ENCODE measurements at regions not wholly inside any gene's neighbourhood (a gene's known extent, or its start where the extent isn't known, plus 50 kb on each side); places are given as distances from the start of the nearest gene placed in this dataset.

DNA sequence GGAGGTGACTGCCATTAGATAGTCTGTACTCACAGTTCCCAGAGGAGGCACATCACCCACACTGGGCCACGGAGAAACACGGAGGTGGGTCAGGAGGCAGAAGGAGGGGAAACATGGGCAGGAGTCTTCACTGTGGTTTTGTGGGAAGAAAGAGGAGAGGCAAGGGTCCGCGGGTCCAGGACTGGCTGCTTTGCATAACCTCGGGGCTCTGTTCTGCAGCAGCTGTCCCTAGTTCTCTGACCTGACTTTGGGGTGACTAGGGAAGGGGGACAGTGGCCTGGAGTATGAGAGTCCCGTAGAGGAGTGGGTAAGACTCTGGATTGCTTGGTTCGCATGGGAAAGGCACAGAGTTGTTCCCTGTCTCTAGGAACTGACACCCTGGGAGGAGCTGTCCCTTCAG is 238.3 kb upstream of the RAB6C start:
- DNase-seq = no peak
- no peaks in the 10 kb centered on the region for H3K9me3 Mint-ChIP-seq
- no peaks in the 10 kb centered on the region for H3K27me3 Mint-ChIP-seq
- H3K4me1 Mint-ChIP-seq = no peaks in the 10 kb centered on the region
- no peaks in the 10 kb centered on the region for H3K36me3 Mint-ChIP-seq (ENCODE audit: low read depth)
- intact Hi-C loops (cut with micrococcal nuclease) = no loop called here
- H3K4me3 Mint-ChIP-seq = no peak overlapping the region
- H3K27ac Mint-ChIP-seq = no peak overlapping the region

DNA sequence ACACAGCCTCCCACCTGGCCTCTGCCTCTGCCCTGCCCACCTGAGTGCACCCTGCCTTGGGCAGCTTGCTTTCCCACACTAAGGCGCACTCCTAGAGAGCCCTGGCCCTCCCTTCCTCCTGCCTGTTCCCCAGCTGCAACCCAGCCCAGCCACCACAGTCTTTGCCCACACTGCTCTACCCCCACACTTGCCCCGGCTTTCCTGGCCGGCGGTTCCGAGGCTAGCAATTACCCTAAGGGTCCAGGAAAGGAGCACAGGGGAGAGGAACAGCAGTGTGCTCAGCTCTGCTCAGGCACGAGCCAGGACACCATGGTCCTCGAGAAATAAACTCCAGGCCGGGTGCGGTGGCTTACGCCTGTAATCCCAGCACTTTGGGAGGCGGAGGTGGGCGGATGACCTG is 237.8 kb upstream of the RAB6C start:
- Mint-ChIP-seq H3K27me3 (no peaks in the 10 kb centered on the region), H3K36me3 (ENCODE audit: low read depth) (no peaks in the 10 kb centered on the region), H3K4me1 (no peaks in the 10 kb centered on the region), H3K9me3 (no peaks in the 10 kb centered on the region), H3K4me3 (no peak overlapping the region), H3K27ac (no peak overlapping the region)
- DNase-seq = no peak
- intact Hi-C loops (cut with micrococcal nuclease) = no loop called here

DNA sequence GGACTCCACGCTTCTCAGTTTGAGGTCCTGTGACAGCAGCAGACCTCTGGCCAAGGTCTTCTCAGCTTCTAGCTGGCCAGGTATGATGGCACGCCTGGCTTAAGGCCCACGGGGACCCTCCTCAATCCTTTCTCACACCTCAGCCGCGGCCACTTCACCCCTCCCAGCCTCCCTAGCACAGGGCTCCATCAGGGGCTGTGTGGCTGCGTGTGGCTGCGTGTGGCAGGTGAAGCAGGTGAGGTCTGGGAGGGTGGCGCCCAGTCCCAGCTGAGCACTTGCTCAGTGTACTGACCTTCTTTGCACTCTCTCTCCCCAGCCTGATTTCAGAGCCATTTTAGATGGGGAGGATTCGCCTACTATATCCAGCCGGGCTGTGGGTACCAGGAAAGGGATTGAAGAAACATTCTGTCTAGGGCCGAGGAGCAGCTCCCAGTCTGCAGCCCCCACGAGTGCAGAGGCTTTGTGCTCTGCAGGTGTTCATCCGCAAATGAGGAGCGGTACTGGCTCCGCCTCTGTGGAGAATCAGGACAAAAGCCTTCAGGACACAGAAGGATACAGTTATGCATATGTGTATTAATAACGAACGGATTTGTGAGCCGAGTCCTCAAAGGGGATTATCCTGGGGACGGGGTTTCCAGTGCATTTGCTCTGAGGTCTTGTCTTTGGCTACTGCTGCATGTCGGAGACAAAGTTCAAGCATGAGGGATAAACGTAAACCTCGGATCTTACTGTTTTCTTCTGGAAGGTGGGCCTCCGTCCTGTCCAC is 236.9 kb upstream of the RAB6C start:
- no peak for DNase-seq
- no peak overlapping the region for H3K4me3 Mint-ChIP-seq
- intact Hi-C loops (cut with micrococcal nuclease) = no loop called here
- no peaks in the 10 kb centered on the region for H3K36me3 Mint-ChIP-seq (ENCODE audit: low read depth)
- H3K9me3 Mint-ChIP-seq = no peaks in the 10 kb centered on the region
- H3K27me3 Mint-ChIP-seq = no peaks in the 10 kb centered on the region
- no peaks in the 10 kb centered on the region for H3K4me1 Mint-ChIP-seq
- H3K27ac Mint-ChIP-seq = no peak overlapping the region

DNA sequence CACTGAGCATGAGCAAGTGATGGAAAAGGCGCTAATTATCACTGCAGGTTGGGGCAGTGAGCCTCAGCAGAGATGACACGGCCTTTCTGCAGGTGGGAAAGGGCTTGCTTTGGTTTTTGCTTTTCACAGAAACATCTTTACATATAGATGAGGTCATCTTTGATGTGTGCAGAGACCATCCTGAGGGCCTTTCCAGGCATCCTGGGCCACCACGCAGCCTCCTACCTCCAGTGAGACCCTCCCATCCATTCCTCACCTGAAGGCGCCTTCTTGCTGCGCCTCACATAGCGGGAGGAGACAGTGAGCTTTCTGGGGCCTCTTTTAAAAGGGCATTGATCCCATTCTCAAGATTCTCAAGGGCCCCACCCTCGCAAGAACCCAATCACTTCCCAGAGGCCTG is 235.3 kb upstream of the RAB6C start:
- Mint-ChIP-seq H3K4me1 (no peaks in the 10 kb centered on the region), H3K27me3 (no peaks in the 10 kb centered on the region), H3K9me3 (no peaks in the 10 kb centered on the region), H3K27ac (no peak overlapping the region), H3K36me3 (ENCODE audit: low read depth) (no peaks in the 10 kb centered on the region), H3K4me3 (no peak overlapping the region)
- no peak for DNase-seq
- intact Hi-C loops (cut with micrococcal nuclease) = no loop called here

DNA sequence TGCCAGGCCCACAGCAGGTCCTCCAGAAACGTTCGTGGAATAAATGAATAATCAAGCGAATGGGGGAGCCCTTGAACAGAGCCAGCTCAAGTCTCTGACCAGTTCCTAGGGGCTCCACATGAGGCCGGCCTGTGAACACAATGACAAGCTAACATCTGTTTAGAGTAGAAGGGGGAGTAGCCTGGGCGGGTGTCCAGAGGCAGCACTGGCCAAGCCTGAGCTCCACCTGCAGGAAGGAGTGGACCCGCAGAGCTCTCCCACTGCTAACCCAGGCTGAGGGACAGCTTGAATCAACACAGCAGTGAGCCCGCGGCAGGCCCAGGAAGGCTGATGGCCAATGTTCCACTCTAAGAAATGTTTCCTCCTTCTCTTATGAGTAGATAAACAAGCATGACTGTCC is 234.8 kb upstream of the RAB6C start:
- Mint-ChIP-seq H3K4me1 (no peaks in the 10 kb centered on the region), H3K27me3 (no peaks in the 10 kb centered on the region), H3K9me3 (no peaks in the 10 kb centered on the region), H3K36me3 (ENCODE audit: low read depth) (no peaks in the 10 kb centered on the region), H3K27ac (no peak overlapping the region), H3K4me3 (no peak overlapping the region)
- DNase-seq = no peak
- intact Hi-C loops (cut with micrococcal nuclease) = no loop called here

DNA sequence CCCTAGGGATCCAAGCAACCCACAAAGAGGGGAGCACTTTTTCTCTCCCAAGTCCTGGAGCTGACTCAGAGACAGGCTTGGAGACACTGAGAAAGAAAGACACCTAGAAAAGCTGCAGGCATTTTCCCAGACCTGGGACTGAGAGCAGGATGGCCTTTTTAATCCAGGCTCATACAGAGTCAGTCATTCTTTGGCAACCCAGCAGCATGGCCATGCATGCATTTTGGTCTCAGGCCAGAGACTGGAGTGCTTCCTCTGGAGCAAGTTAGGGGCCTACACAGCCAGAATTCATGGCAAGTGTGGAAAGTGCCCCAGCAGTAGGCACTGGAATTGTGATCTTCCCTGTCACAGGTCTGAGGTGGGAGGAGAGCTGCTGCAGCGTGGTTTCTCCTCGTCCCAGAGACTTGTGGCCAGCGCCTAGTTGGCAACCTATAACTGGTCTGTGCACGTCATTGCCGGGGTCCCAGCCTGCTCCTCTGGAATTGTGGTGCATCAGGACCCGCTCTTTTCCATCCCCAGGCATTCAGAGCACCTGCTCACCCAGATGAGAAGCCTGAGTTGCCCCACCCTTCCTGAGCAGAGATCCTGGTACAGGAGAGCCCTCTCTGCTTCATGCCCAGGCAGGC is 231.9 kb upstream of the RAB6C start:
- Mint-ChIP-seq H3K27me3 (no peaks in the 10 kb centered on the region), H3K4me3 (no peak overlapping the region), H3K4me1 (no peaks in the 10 kb centered on the region), H3K36me3 (ENCODE audit: low read depth) (no peaks in the 10 kb centered on the region), H3K9me3 (no peaks in the 10 kb centered on the region), H3K27ac (no peak overlapping the region)
- intact Hi-C loops (cut with micrococcal nuclease) = no loop called here
- DNase-seq = no peak

DNA sequence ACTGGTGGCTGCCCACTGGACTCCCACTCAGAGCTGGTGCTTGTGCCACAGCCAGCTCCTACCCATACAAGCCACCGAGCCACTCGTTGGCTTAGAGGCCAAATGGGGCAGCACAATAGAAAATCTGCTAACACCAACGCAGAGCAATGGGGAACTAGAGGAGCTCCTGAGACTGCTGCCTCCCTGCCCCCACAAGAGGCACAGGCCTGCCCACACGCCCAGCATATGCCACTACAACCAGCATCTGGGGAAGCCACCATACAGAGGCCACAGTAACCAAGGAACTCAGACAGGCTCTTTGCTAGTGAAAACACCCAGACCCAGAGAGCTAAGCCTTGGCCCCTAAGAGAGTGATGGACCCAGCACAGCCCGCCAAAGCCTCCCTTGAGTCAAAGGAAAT is 231.2 kb upstream of the RAB6C start:
- intact Hi-C loops (cut with micrococcal nuclease) = no loop called here
- no peaks in the 10 kb centered on the region for H3K27me3 Mint-ChIP-seq
- no peak overlapping the region for H3K27ac Mint-ChIP-seq
- H3K4me3 Mint-ChIP-seq = no peak overlapping the region
- no peaks in the 10 kb centered on the region for H3K4me1 Mint-ChIP-seq
- no peaks in the 10 kb centered on the region for H3K9me3 Mint-ChIP-seq
- H3K36me3 Mint-ChIP-seq (ENCODE audit: low read depth) = no peaks in the 10 kb centered on the region
- DNase-seq = no peak

DNA sequence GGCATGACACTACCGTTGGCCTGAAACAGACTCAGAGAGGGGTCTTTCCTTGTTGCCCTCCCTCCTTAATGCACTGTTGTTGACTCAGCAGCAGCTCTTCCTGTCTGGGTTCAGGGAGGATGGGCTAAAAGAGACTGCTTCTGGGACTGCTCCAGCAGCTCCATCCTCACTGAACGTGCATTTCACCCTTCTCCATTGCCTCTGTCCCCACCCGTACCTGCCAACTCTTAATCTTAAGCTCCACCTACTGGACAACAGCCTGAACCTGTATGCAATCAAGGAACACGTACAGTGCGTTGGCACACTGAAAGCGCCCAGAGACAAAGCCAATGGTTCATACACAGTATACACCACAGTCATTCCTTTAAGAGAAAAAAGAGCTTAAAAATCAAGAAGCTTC is 230.8 kb upstream of the RAB6C start:
- Mint-ChIP-seq H3K9me3 (no peaks in the 10 kb centered on the region), H3K27me3 (no peaks in the 10 kb centered on the region), H3K36me3 (ENCODE audit: low read depth) (no peaks in the 10 kb centered on the region), H3K27ac (no peak overlapping the region), H3K4me1 (no peaks in the 10 kb centered on the region), H3K4me3 (no peak overlapping the region)
- DNase-seq = no peak
- intact Hi-C loops (cut with micrococcal nuclease) = no loop called here

DNA sequence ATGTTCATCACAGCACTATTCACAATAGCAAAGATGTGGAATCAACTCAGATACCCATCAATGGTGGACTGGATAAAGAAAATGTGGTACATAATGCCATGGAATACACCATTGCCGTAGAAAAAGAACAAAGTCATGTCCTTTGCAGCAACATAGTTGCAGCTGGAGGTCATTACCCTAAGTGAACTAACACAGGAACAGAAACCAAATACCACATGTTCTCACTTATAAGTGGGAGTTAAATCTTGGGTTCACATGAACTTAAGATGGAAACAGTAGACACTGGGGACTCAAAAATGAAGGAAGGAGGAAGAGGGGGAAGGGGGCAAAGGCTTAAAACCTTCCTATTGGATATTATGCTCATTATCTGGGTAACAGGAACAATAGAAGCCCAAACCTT is 228.1 kb upstream of the RAB6C start:
- intact Hi-C loops (cut with micrococcal nuclease) = no loop called here
- DNase-seq = no peak
- no peak overlapping the region for H3K4me3 Mint-ChIP-seq
- H3K9me3 Mint-ChIP-seq = no peaks in the 10 kb centered on the region
- no peaks in the 10 kb centered on the region for H3K36me3 Mint-ChIP-seq (ENCODE audit: low read depth)
- H3K27me3 Mint-ChIP-seq = no peaks in the 10 kb centered on the region
- H3K27ac Mint-ChIP-seq = no peak overlapping the region
- H3K4me1 Mint-ChIP-seq = no peaks in the 10 kb centered on the region

DNA sequence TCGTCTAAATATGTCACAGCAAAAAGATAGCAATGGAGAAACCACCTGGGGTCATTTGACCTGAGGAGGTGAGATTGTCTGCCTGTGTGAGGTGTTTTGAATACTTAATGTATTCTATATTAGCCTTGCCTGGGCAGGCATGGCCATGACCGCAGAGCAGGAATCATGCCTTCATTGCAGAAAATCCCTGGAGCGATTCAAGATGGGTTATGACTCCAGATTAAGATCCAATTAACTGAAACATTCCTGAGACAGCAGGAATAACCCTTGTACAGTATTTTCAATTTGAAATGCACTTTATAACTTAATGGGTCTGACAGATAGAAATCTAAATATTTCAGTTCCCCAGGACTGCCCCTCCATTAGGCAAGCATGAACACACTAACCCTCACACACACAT is 227.3 kb upstream of the RAB6C start:
- Mint-ChIP-seq H3K9me3 (no peaks in the 10 kb centered on the region), H3K36me3 (ENCODE audit: low read depth) (no peaks in the 10 kb centered on the region), H3K27ac (no peak overlapping the region), H3K4me3 (no peak overlapping the region), H3K27me3 (no peaks in the 10 kb centered on the region), H3K4me1 (no peaks in the 10 kb centered on the region)
- intact Hi-C loops (cut with micrococcal nuclease) = no loop called here
- DNase-seq = no peak

DNA sequence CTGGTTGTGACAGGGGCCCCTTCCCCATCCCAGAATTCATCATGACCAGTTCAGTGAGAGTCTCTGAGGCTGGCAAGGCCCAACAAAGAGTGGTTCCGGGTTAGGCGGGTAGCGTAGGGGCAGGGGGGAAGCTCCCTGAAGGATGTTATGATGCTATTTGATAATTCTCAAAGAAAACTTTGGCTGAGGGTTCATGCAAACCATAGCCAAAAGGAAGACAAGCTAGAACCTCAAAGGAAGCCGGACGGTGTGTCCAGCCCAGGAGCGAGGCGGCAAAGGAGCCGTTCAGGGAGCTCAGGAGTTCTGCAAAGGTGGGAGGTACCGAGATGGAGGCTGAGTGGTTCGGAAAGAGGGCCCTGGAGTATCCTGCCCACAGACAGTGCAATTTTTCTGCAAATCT is 226.8 kb upstream of the RAB6C start:
- no peaks in the 10 kb centered on the region for H3K9me3 Mint-ChIP-seq
- no peak overlapping the region for H3K27ac Mint-ChIP-seq
- H3K4me1 Mint-ChIP-seq = no peaks in the 10 kb centered on the region
- DNase-seq = no peak
- H3K27me3 Mint-ChIP-seq = no peaks in the 10 kb centered on the region
- no peaks in the 10 kb centered on the region for H3K36me3 Mint-ChIP-seq (ENCODE audit: low read depth)
- no peak overlapping the region for H3K4me3 Mint-ChIP-seq
- intact Hi-C loops (cut with micrococcal nuclease) = no loop called here

DNA sequence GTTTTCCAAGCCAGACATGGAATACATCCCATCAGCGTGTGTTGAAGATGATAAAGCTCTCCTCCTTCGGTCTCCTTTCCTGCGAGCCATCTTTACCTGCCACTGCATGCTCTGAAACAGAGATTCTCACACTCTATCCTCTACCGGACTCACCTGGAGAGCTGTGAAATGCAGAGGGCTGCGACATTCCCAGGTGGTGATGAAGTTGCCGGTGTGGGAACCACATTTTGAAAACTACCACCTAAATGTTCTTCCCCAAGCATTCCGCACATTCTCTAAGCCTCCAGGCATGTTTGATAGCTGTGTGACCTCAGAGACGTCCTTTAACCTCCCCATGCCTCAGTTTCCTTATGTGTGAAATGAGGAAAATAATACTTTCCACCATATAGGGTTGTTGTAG is 226.2 kb upstream of the RAB6C start:
- intact Hi-C loops (cut with micrococcal nuclease) = no loop called here
- Mint-ChIP-seq H3K9me3 (no peaks in the 10 kb centered on the region), H3K27ac (no peak overlapping the region), H3K4me3 (no peak overlapping the region), H3K27me3 (no peaks in the 10 kb centered on the region), H3K36me3 (ENCODE audit: low read depth) (no peaks in the 10 kb centered on the region), H3K4me1 (no peaks in the 10 kb centered on the region)
- DNase-seq = no peak

DNA sequence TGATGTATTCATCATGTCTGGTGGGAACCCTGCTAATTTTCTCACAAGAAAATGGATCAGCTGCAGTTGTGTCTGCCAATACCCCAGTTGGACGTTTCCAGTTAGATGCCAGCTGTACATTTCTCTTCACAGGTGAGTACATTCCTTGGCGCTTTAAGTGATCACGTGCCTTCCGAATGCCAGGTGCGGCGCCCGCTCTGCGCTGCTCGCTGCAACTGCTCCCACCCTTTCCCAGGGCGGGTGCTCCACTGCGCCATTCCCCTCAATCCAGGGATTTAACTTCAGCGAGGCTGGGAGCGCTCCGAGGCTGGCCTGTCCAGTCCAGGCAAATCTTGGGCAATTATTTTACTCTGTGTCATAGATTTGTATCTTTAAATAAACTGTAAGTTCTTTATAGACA is 225.0 kb upstream of the RAB6C start:
- no peaks in the 10 kb centered on the region for H3K36me3 Mint-ChIP-seq (ENCODE audit: low read depth)
- no peaks in the 10 kb centered on the region for H3K27me3 Mint-ChIP-seq
- H3K4me1 Mint-ChIP-seq = no peaks in the 10 kb centered on the region
- DNase-seq = no peak
- intact Hi-C loops (cut with micrococcal nuclease) = no loop called here
- no peak overlapping the region for H3K4me3 Mint-ChIP-seq
- no peaks in the 10 kb centered on the region for H3K9me3 Mint-ChIP-seq
- no peak overlapping the region for H3K27ac Mint-ChIP-seq

DNA sequence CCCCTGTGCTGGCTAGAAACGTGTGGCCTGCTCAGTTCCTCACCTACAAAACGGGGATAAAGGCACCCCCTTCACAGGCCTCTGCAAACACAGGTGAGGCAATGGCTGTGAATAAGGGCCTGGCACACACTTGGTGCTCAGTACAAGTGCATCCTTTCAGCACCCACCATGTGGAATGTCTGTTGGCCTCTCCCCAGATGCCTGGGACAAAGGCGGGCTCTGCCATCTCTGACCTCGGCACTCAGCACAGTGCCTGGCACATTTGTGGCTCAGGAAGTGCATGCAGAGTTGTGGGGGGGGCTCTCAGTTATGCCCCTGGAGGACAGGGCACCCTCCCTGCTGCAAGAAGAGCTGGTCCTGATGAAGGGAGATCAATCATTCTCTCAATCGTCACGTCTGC is 224.6 kb upstream of the RAB6C start:
- no peaks in the 10 kb centered on the region for H3K36me3 Mint-ChIP-seq (ENCODE audit: low read depth)
- DNase-seq = no peak
- H3K9me3 Mint-ChIP-seq = no peaks in the 10 kb centered on the region
- no peak overlapping the region for H3K4me3 Mint-ChIP-seq
- H3K27ac Mint-ChIP-seq = no peak overlapping the region
- intact Hi-C loops (cut with micrococcal nuclease) = no loop called here
- H3K4me1 Mint-ChIP-seq = no peaks in the 10 kb centered on the region
- H3K27me3 Mint-ChIP-seq = no peaks in the 10 kb centered on the region

DNA sequence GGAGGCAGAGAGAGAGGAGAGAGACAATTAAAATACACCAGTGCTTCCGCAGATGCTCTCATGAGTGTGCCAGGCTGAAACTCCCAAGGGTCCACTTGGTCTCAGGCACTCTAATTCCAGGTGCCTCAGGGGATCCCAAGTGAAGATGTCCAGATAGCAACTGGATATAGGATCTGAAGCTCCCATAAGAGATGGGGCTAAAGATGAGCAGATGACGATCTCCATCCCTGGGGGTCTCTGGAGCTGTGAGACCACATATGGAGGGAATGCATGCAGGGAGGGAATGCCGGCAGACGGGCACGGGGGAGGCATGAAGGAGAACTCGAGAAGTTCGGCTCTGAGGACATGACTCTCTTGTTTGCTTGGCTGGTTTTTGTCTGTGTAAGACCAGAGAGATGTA is 223.7 kb upstream of the RAB6C start:
- DNase-seq = no peak
- H3K9me3 Mint-ChIP-seq = no peaks in the 10 kb centered on the region
- no peaks in the 10 kb centered on the region for H3K27me3 Mint-ChIP-seq
- intact Hi-C loops (cut with micrococcal nuclease) = no loop called here
- no peak overlapping the region for H3K27ac Mint-ChIP-seq
- no peak overlapping the region for H3K4me3 Mint-ChIP-seq
- H3K36me3 Mint-ChIP-seq (ENCODE audit: low read depth) = no peaks in the 10 kb centered on the region
- no peaks in the 10 kb centered on the region for H3K4me1 Mint-ChIP-seq
